Testis (tissue), 2 donors: ENCODE measurements at regions not wholly inside any gene's neighbourhood (a gene's known extent, or its start where the extent isn't known, plus 50 kb on each side); places are given as distances from the start of the nearest gene placed in this dataset.

ENCODE experiments used
- DNase-seq: peaks from one replicate; pipeline ENCODE4 v3.0.0-alpha.2; 2019
- H3K27ac ChIP-seq, 2 donors: fragments of 200-600 bp; sonication (generic); one replicate each; pipeline ENCODE4 v1.5.1; 2019
- H3K27me3 ChIP-seq: fragments of 200-600 bp; sonication (generic); one replicate; pipeline ENCODE4 v1.5.1; 2019
- H3K36me3 ChIP-seq: fragments of 200-600 bp; sonication (generic); one replicate; pipeline ENCODE4 v1.5.1; 2017; ENCODE audit warnings: low read depth; ENCODE audit errors: missing control alignments
- H3K4me1 ChIP-seq: fragments of 200-600 bp; sonication (generic); one replicate; pipeline ENCODE4 v1.5.1; 2019
- H3K4me3 ChIP-seq, 2 donors: fragments of 200-600 bp; sonication (generic); one replicate each; pipeline ENCODE4 v1.5.1; 2017 to 2019
- H3K9me3 ChIP-seq: fragments of 200-600 bp; sonication (generic); one replicate; pipeline ENCODE4 v1.5.1; 2017
- POLR2A ChIP-seq: fragments of 450-650 bp; IDR thresholded peaks from one replicate; pipeline ENCODE4 v1.6.1; 2017; ENCODE audit warnings: antibody characterized with exemption, mild to moderate bottlenecking, moderate library complexity
- WGBS, 2 donors: methylation state at CpG; one replicate each; pipeline ENCODE4 v1.1.5; 2018; 5-methylcytosine and 5-hydroxymethylcytosine counted together
- intact Hi-C: fragments of 100-400 bp; cut with DNase I; formaldehyde crosslinking; loops from one replicate; pipeline ENCODE4 v1.15.1; 2023; ENCODE audit warnings: low total_unique reads
- TF ChIP-seq, protein P1 (sequence below), 3 experiments: fragments of 450-650 bp in 2 of 3; fragments of 200-600 bp in 1 of 3; sonication (generic) in 1 of 3; IDR thresholded peaks; one replicate each; pipeline ENCODE4 v1.5.1; 2016 to 2019; ENCODE audit warnings: antibody characterized with exemption in 3 of 3, mild to moderate bottlenecking in 2 of 3, moderate library complexity in 1 of 3

DNA sequence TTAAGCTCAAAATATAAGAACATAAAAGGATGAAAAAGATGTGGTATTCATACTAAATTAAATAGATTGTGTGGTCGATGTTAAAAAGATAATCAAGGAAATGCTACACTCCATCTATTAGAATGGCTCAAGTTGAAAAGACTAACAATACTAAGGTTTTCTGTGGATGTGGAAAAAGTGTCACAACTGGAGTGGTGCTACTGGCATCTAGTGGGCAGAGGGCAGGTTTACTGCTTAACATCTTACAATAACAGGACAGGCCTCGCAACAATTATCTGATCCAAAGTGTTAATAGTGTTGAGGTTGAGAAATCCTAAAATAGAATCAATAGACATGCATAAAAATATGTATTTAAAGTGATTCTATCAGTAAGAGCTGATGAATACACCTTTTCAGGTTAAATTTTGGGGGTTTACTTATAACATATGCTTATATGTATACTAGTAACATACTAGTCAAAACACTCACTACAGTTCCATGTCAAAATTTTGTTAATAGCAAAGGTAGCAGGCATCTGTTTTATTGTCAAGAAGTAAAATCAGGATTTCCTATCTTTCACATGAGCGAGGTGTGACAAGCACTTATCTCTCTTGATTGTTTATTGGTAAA lies 91.5 kb upstream of the TMEFF2 start:
- intact Hi-C loops = no loop called here
- DNase-seq = peak; percentile 41

DNA sequence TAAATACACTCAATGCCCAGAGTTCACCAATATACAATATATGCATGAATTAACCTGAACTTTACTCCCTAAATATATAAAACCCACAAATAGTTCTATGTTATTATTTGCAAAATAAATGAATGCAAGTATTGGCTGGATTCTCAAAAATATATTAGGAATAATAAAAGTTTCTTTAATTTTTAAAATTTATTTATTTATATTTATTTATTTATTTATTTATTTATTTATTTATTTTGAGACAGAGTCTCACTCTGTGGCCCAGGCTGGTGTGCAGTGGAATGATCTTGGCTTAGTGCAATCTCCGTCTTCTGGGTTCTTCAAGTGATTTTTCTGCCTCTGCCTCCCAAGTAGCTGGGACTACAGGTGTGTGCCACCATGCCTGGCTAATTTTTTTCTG lies 88.7 kb upstream of the TMEFF2 start:
- no peak for DNase-seq
- TF ChIP-seq, protein P1, sequence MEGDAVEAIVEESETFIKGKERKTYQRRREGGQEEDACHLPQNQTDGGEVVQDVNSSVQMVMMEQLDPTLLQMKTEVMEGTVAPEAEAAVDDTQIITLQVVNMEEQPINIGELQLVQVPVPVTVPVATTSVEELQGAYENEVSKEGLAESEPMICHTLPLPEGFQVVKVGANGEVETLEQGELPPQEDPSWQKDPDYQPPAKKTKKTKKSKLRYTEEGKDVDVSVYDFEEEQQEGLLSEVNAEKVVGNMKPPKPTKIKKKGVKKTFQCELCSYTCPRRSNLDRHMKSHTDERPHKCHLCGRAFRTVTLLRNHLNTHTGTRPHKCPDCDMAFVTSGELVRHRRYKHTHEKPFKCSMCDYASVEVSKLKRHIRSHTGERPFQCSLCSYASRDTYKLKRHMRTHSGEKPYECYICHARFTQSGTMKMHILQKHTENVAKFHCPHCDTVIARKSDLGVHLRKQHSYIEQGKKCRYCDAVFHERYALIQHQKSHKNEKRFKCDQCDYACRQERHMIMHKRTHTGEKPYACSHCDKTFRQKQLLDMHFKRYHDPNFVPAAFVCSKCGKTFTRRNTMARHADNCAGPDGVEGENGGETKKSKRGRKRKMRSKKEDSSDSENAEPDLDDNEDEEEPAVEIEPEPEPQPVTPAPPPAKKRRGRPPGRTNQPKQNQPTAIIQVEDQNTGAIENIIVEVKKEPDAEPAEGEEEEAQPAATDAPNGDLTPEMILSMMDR (IDR thresholded peaks at IDR 0.05) = no peak
- no peak for TF ChIP-seq POLR2A
- no peak overlapping the region for H3K4me3 ChIP-seq
- no peaks in the 10 kb centered on the region for H3K9me3 ChIP-seq
- intact Hi-C loops = no loop called here
- no peaks in the 10 kb centered on the region for H3K27me3 ChIP-seq
- WGBS, 2 donors = 91 to 100% methylated on average over 1 of the region's 1 CpG
- no peak overlapping the region for H3K27ac ChIP-seq
- H3K4me1 ChIP-seq = no peaks in the 10 kb centered on the region
- H3K36me3 ChIP-seq = no peaks in the 10 kb centered on the region

More for the DNA sequence above, 91.5 kb upstream of the TMEFF2 start:
- Histone ChIP-seq H3K27me3 (no peaks in the 10 kb centered on the region), H3K4me3 (no peak overlapping the region), H3K4me1 (no peaks in the 10 kb centered on the region), H3K27ac (no peak overlapping the region), H3K36me3 (no peaks in the 10 kb centered on the region), H3K9me3 (no peaks in the 10 kb centered on the region)
- TF ChIP-seq, protein P1 (IDR thresholded peaks at IDR 0.05) = peak in 1 of 3 experiments; percentile 18
- no peak for TF ChIP-seq POLR2A
- 78 to 85% methylated on average over 3 of the region's 3 CpGs for WGBS, 2 donors

DNA sequence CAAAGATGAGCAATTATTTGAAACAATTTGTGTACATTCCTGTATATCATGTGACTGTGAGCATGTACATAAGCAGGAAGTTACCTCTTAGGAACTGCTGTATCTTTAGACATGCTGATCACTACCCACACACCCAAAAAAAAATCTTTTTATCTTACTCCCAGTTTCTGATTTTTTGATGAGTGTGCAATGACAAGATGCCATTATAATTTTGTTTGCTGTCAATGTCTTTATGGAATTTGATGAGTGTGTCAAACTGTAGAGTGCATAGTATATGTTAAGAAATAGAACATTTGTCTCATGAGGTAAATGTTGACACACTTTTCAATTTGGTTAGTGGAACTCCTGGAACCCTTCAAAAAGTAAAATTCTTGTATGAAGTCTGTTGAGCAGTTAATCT lies 84.0 kb upstream of the TMEFF2 start:
- Histone ChIP-seq H3K4me1 (no peaks in the 10 kb centered on the region), H3K4me3 (no peak overlapping the region), H3K9me3 (no peaks in the 10 kb centered on the region), H3K36me3 (no peaks in the 10 kb centered on the region), H3K27me3 (no peaks in the 10 kb centered on the region), H3K27ac (no peak overlapping the region)
- TF ChIP-seq, protein P1 (IDR thresholded peaks at IDR 0.05) = no peak
- TF ChIP-seq POLR2A = no peak
- DNase-seq = no peak
- intact Hi-C loops = no loop called here

DNA sequence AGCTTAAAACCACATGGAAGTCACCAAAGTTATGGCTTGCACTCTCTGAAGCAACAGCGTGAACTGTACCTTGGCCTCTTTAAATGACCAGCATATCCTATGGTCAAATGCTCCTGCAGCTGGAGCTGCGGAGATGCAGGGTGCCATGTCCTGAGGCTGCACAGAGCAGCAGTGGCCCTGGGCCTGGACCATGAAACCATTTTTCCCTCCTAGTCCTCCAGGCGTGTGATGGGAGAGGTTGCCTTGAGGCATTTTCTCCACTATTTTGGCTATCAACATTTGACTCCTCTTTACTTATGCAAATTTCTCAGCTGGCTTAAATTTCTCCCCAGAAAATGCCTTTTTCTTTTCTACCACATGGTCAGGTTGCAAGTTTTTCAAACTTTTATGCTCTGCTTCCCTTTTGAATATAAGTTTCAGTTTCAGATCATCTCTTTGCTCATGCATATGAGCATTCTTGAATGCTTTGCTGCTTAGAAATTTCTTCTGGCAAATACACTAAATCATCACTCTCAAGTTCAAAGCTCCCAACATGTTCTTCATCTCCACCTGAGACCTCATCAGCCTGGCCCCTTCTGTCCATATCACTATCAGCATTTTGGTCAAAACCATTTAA lies 82.9 kb upstream of the TMEFF2 start:
- Histone ChIP-seq H3K4me1 (no peaks in the 10 kb centered on the region), H3K9me3 (no peaks in the 10 kb centered on the region), H3K27me3 (no peaks in the 10 kb centered on the region), H3K27ac (no peak overlapping the region), H3K4me3 (no peak overlapping the region), H3K36me3 (no peaks in the 10 kb centered on the region)
- no peak for TF ChIP-seq POLR2A
- TF ChIP-seq, protein P1 (IDR thresholded peaks at IDR 0.05) = no peak
- WGBS, 2 donors = 97 to 100% methylated on average over 3 of the region's 3 CpGs
- no peak for DNase-seq
- intact Hi-C loops = no loop called here

DNA sequence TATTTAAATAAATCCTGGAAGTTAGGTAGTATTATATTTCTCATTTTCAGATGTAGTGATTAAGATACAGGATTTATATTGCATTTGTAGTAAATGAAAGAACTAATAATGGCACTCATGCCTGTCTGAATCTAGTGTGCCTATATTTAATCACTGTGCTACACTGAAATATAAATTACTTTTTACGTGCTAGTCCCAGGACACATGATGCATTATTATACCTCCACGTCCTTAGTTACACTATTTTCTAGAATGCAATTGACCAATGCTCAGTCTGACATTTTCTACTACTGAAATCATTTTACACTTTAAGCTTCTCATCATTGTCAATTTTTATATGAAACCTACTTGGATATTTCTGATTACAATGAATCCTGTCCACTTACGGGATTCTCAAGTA lies 80.9 kb upstream of the TMEFF2 start:
- no peak for TF ChIP-seq POLR2A
- TF ChIP-seq, protein P1 (IDR thresholded peaks at IDR 0.05) = no peak
- Histone ChIP-seq H3K4me3 (no peak overlapping the region), H3K36me3 (no peaks in the 10 kb centered on the region), H3K9me3 (no peaks in the 10 kb centered on the region), H3K4me1 (no peaks in the 10 kb centered on the region), H3K27me3 (no peaks in the 10 kb centered on the region), H3K27ac (no peak overlapping the region)
- intact Hi-C loops = no loop called here
- no peak for DNase-seq
- WGBS, 2 donors = 90 to 94% methylated on average over 3 of the region's 3 CpGs
